KBM-7 (cell line): ENCODE measurements at regions not wholly inside any gene's neighbourhood (a gene's known extent, or its start where the extent isn't known, plus 50 kb on each side); places are given as distances from the start of the nearest gene placed in this dataset.
A peak's percentile ranks its signal among the peaks of the same experiment; 100 is the strongest.
"Not testable (repeated sequence)": the region's sequence is repeated elsewhere in the genome, so short reads cannot be mapped to it uniquely, and the experiment has no call there.

ENCODE experiments used
- DNase-seq: peaks from one replicate; pipeline ENCODE4 v3.0.0-alpha.2; 2015
- in situ Hi-C: fragments of 300-500 bp; cut with MboI; formaldehyde crosslinking; loops from 2 replicates; pipeline ENCODE4 v1.14.3; 2020; ENCODE audit warnings: low sequenced_read_pairs, low pct_unique_long_range_greater_than_20kb, mixed read lengths

DNA sequence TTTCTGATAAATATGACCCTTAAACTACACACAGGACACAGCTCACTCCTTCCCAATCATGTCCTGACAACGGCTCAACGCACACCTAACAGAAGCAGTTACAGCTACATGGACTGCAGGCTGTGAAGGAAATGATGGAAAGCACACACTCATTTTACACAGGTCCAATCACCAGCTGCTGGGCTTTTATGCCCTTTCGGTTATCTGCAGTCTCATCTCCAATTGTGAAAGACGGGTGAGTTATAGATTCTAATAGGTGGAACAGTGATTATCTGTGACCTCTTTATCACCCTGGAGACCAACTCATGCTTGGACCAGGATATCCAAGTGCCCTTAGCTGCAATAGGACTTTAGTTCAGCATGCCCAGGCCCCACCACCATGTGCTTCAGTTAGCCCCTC is 110.4 kb upstream of the CREB1 start:
- DNase-seq: no peak
- in situ Hi-C loops: no loop called here

DNA sequence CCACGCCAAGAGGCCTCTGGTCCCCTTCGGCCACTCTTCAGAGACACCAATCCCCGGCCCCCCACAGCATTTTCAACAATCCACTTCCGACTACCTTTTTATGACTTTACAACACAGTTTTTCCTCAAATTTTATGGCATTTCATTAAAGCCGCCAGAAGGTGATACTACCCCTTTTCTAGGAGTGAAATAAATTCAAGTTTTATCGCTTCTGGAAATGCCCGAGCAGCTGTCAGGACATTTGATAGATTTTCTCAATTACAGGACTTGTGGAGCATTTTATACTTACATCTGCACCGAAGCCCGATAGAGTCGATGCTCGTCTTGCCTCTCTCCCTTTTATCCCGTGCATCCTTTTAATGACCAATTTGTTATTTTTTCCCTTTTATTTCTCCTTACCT is 108.1 kb upstream of the CREB1 start:
- in situ Hi-C loops: no loop called here
- no peak for DNase-seq

DNA sequence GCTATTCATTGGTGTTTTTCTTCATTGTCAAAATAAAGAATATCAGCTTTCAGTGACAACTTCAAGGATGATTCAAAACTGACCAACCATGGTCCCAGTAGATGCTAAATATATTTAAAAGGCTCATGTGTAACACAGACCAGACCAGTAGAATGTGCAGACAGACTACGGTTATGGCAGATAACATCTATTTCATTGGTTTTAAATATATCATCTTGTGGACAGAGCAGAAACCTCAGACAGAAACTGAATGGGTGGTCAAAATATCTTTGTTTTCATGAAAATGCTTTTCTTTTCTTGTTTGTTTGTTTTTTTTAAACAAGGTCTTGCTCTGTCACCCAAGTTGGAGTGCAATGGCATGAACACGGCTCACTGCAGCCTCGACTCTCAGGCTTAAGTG is 107.4 kb upstream of the CREB1 start:
- in situ Hi-C loops: no loop called here
- DNase-seq: no peak

DNA sequence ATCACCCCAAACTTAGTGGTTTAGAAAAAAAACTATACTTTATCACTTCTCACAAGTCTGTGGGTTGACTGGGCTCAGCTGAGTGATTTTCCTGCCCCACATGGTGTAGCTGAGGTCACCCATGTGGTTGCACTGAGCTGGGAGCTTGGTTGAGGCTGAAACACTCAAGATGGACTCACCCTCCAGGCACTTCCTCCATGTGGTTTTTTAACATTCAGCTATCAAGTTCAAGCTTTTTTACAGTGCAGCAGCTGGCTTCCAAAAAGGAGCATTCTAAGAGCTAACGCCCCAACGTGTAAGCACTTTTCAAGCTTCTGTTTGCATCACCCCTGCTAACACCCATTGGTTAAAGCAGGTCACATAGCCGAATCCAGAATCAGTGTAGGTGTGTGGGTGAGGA is 105.9 kb upstream of the CREB1 start:
- in situ Hi-C loops: no loop called here
- DNase-seq: peak; percentile 79

DNA sequence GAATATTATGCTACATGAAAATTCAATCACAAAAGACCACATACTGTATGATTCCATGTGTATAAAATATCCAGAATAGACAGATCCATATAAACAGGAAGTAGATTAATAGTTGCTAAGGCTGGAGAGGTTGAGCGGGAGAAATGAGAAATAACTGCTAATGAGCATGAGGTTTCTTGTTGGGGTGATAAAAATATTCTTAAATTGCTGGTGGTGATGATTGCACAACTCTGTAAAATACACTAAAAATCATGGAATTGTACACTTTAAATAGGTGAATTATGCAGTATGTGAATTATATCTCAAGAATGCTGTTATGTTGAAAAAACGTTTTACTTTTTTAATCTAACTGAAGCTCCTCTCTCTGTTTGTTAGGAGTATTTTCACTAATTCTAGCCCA is 101.8 kb upstream of the CREB1 start:
- in situ Hi-C loops: no loop called here

DNA sequence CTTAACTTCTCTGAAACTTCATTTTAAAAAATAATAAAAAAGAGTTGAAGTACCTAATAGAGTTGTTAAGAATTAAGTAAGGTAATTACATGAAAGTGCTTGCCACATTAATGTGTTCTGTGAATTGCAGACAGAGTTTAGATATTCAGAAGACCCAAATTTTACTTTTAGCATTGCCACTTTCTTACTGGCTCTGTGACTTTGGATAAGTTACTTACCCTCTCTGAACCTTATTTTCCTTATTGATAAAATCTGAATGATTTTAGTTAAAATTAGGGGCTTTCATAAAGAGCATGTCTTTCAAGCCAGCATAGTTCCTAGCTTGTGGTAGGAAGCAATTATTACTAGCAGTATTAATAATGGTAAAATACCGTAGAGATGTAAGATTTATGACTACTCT is 101.2 kb upstream of the CREB1 start:
- no peak for DNase-seq
- in situ Hi-C loops: no loop called here

More for the DNA sequence above, 101.8 kb upstream of the CREB1 start:
- no peak for DNase-seq

DNA sequence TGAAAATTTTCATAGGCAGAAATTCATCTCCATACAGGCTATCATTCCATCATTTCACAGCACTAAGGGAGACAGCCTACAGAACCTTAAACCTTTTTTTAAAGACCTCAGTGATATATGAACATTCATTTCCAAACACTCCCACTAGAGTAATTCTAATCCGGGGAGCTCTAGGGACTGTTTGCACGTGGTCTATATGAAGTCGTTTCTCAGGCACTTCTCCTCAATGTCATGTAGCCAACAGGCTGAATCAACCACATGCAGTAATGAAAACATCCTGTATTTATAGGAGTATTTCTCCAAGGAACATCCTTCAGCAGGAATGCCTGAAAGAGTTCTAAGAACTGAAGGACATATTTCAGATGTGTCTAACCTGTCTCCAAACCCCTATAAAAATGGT is 97.3 kb upstream of the CREB1 start:
- in situ Hi-C loops: no loop called here
- no peak for DNase-seq

- in situ Hi-C loops: no loop called here
- DNase-seq: no peak
Measured at GRCh38 chr2:207434306-207434705, 95.5 kb upstream of the CREB1 start.

- DNase-seq: no peak
- in situ Hi-C loops: no loop called here
Measured at GRCh38 chr2:207434899-207435465, 94.8 kb upstream of the CREB1 start.

DNA sequence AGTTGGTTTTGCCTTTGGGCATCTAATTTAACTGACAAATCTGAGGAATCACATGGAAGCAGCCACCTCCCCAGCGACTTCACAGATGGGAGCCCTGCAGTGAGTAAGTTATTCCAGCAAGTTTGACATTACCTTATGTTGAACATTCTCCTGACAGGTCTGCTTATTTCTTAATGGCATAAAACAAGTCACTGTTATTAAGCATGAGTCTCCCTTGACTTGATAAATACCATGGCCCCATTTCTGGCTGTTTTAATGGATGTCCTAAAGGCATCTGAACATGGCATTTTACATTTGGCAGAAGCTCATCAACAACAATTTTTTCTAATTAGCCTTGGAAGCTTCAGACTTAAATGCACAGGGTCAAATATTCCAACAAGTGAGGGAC is 92.6 kb upstream of the CREB1 start:
- in situ Hi-C loops: no loop called here
- no peak for DNase-seq

- no peak for DNase-seq
- in situ Hi-C loops: no loop called here
Measured at GRCh38 chr2:207437524-207438143, 92.1 kb upstream of the CREB1 start.

- in situ Hi-C loops: no loop called here
- DNase-seq: no peak
Measured at GRCh38 chr2:207438414-207439126, 91.2 kb upstream of the CREB1 start.

- DNase-seq, in situ Hi-C loops: not testable (repeated sequence)
Measured at GRCh38 chr2:207439881-207440280, 89.9 kb upstream of the CREB1 start.

DNA sequence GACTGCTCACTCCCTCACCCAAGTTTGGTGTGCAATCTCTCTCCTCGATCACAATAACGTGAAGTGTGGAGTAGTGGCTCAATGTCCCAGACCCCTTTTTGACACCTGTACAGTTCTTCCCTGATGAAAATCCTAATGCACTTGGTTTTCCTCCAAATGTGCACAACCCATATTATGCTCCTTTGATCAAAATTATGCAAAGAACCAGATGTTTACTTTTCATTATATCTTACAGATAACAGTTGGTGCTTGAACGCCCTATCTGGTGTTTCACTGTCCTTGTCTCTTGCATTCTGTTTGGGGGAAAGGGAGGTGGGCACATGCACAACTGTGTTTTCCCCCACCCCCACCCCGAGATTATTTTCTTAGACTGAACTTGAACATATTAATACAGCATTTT is 85.0 kb upstream of the CREB1 start:
- DNase-seq: no peak

DNA sequence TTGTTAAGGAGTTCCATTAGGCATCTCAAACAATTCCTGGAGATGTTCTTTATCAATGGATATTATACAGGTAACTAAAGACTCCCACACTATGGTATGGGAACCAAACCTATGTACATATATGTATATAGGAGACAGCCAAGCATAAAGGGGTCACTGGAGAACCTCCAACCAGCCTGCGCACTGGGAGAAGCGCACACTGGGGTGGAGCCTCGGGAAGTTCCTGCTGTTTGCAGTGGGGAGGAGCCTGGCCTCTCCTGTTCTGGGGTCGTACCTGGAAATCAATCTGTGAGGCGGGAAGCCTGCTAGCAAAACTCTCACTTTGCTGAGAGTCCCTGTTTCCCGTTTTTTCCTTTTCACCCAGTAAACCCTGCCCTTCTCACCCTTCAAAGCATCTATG is 83.1 kb upstream of the CREB1 start:
- DNase-seq: no peak
- in situ Hi-C loops: no loop called here

More for the DNA sequence above, 85.0 kb upstream of the CREB1 start:
- in situ Hi-C loops: no loop called here

DNA sequence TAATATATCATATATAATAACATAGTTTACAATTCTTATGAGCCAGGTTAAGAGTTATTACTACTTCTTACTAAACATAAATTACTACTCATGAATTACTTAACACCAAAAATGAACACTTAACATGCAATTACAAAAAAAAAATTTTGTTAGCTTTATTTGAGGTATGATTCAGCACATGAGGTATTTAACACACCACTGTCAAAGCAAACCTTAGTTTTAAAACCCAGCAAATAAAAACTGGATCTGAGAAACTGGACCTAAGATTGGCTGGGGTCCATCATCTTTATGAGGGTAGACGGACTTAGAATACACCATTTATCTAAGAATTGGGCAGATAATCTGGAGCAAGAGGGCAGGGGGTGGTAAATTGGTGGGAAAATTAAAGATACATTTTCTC is 81.8 kb upstream of the CREB1 start:
- no peak for DNase-seq
- in situ Hi-C loops: no loop called here

GRCh38 chr2:207449642-207450165 is 80.1 kb upstream of the CREB1 start:
- in situ Hi-C loops: loop anchor here (25.0 kb wide), 3 partner anchors 462 to 787 kb away; no protein-coding TSS in a partner anchor
- DNase-seq: no peak

GRCh38 chr2:207450186-207450585 is 79.6 kb upstream of the CREB1 start:
- in situ Hi-C loops: loop anchor here (25.0 kb wide), 3 partner anchors 463 to 788 kb away; no protein-coding TSS in a partner anchor

GRCh38 chr2:207458582-207458981 is 71.2 kb upstream of the CREB1 start:
- in situ Hi-C loops: loop anchor here (25.0 kb wide), 3 partner anchors 471 to 796 kb away; no protein-coding TSS in a partner anchor
- no peak for DNase-seq

More at GRCh38 chr2:207450186-207450585, 79.6 kb upstream of the CREB1 start:
- no peak for DNase-seq
